ENCODE measurements at regions not wholly inside any gene's neighbourhood (a gene's known extent, or its start where the extent isn't known, plus 50 kb on each side); places are given as distances from the start of the nearest gene placed in this dataset.

GRCh38 chr2:111222204-111222866, 101.6 kb downstream of the BCL2L11 start:
- in situ Hi-C loops (cut with HindIII; ENCODE audit: low pct_unique_long_range_greater_than_20kb, low sequenced_read_pairs): no loop called here
- ATAC-seq (no peak), DNase-seq (ENCODE audit: low read depth, low spot score) (no peak)
- BruUV-seq (replicated peaks): no TSS peak
- Histone ChIP-seq H3K27ac (ENCODE audit: low read length) (no peak overlapping the region), H3K36me3 (ENCODE audit: control insufficient read depth, insufficient read depth, low read length) (no peaks in the 10 kb centered on the region), H3K9me3 (ENCODE audit: control insufficient read depth, insufficient read depth, low read depth, low read length) (no peaks in the 10 kb centered on the region), H3K4me1 (ENCODE audit: control insufficient read depth, insufficient read depth, low read length) (no peaks in the 10 kb centered on the region), H3K4me3 (ENCODE audit: low read depth in 2 of 2, low read length in 2 of 2) (no peak overlapping the region), H3K27me3 (ENCODE audit: control insufficient read depth, insufficient read depth, low read length) (no peaks in the 10 kb centered on the region)
- TF ChIP-seq TCF7L2 (IDR thresholded peaks at IDR 0.05; ENCODE audit: low read depth, low read length) (no peak), POLR2AphosphoS5 (IDR thresholded peaks at IDR 0.05; ENCODE audit: low read depth, low read length) (no peak), CTCF (IDR thresholded peaks at IDR 0.05) (no peak), SIN3A (IDR thresholded peaks at IDR 0.05; ENCODE audit: borderline replicate concordance, insufficient read depth, low read depth, low read length) (no peak)
- TF ChIP-seq, protein P1, sequence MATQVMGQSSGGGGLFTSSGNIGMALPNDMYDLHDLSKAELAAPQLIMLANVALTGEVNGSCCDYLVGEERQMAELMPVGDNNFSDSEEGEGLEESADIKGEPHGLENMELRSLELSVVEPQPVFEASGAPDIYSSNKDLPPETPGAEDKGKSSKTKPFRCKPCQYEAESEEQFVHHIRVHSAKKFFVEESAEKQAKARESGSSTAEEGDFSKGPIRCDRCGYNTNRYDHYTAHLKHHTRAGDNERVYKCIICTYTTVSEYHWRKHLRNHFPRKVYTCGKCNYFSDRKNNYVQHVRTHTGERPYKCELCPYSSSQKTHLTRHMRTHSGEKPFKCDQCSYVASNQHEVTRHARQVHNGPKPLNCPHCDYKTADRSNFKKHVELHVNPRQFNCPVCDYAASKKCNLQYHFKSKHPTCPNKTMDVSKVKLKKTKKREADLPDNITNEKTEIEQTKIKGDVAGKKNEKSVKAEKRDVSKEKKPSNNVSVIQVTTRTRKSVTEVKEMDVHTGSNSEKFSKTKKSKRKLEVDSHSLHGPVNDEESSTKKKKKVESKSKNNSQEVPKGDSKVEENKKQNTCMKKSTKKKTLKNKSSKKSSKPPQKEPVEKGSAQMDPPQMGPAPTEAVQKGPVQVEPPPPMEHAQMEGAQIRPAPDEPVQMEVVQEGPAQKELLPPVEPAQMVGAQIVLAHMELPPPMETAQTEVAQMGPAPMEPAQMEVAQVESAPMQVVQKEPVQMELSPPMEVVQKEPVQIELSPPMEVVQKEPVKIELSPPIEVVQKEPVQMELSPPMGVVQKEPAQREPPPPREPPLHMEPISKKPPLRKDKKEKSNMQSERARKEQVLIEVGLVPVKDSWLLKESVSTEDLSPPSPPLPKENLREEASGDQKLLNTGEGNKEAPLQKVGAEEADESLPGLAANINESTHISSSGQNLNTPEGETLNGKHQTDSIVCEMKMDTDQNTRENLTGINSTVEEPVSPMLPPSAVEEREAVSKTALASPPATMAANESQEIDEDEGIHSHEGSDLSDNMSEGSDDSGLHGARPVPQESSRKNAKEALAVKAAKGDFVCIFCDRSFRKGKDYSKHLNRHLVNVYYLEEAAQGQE (IDR thresholded peaks at IDR 0.05; ENCODE audit: insufficient read depth in 1 of 2, low read depth in 2 of 2, low read length in 1 of 2): no peak
- intact Hi-C loops (cut with micrococcal nuclease; ENCODE audit: unreplicated experiment): no loop called here
- POLR2A ChIA-PET: no interaction called here
- CTCF ChIA-PET: no interaction called here

DNA sequence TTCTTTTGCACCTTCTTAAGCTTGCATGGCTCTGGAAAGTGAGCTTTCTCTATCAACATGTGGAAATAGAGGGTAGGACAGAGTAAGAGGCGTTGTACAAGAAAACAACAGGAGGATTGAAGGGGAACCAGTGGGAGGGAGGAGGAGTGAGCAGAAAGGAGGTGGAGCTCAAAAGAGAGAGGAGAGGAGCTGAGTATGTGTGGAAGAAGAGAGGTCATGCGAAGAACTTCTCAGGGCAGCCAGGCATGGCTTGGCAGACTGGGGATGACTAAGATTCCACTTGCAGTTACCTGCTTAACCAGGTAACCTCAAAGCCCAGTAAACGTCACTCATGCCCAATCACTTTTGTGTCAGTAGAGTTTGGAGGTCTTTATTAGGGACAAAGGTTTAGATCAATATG, 105.1 kb downstream of the BCL2L11 start:
- Histone ChIP-seq H3K4me3 (ENCODE audit: low read depth in 2 of 2, low read length in 2 of 2) (no peak overlapping the region), H3K27ac (ENCODE audit: low read length) (no peak overlapping the region), H3K4me1 (ENCODE audit: control insufficient read depth, insufficient read depth, low read length) (no peaks in the 10 kb centered on the region), H3K36me3 (ENCODE audit: control insufficient read depth, insufficient read depth, low read length) (no peaks in the 10 kb centered on the region), H3K9me3 (ENCODE audit: control insufficient read depth, insufficient read depth, low read depth, low read length) (no peaks in the 10 kb centered on the region), H3K27me3 (ENCODE audit: control insufficient read depth, insufficient read depth, low read length) (no peaks in the 10 kb centered on the region)
- no peak for TF ChIP-seq TCF7L2 (IDR thresholded peaks at IDR 0.05; ENCODE audit: low read depth, low read length)
- TF ChIP-seq SIN3A (IDR thresholded peaks at IDR 0.05; ENCODE audit: borderline replicate concordance, insufficient read depth, low read depth, low read length): no peak
- no peak for TF ChIP-seq POLR2AphosphoS5 (IDR thresholded peaks at IDR 0.05; ENCODE audit: low read depth, low read length)
- no peak for TF ChIP-seq CTCF (IDR thresholded peaks at IDR 0.05)
- TF ChIP-seq, protein P1 (IDR thresholded peaks at IDR 0.05; ENCODE audit: insufficient read depth in 1 of 2, low read depth in 2 of 2, low read length in 1 of 2): no peak
- no peak for DNase-seq (ENCODE audit: low read depth, low spot score)
- no peak for ATAC-seq
- intact Hi-C loops (cut with micrococcal nuclease; ENCODE audit: unreplicated experiment): no loop called here
- POLR2A ChIA-PET: no interaction called here
- no TSS peak for BruUV-seq (replicated peaks)
- CTCF ChIA-PET: no interaction called here
- in situ Hi-C loops (cut with HindIII; ENCODE audit: low pct_unique_long_range_greater_than_20kb, low sequenced_read_pairs): no loop called here
